ENCODE measurements at regions not wholly inside any gene's neighbourhood (a gene's known extent, or its start where the extent isn't known, plus 50 kb on each side); places are given as distances from the start of the nearest gene placed in this dataset.

DNA sequence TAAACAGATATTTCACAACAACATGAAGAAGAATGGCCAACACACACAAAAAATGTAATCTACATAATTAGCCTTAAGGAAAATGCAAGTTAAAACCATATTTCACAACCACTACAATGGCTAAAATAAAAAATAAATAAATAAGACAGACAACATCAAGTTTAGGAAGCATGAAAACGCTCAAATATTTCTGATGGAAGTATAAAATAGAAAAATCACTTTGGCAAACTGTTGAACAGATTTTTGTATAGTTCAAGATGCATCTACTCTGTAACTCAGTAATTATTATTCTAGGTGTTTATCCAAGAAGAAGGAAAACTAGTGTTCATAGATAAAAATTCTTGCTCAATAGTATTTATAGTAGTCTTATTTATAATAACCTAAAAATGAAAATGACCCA is 1410.1 kb upstream of the ADGRB3 start:
- TF ChIP-seq, protein P1, sequence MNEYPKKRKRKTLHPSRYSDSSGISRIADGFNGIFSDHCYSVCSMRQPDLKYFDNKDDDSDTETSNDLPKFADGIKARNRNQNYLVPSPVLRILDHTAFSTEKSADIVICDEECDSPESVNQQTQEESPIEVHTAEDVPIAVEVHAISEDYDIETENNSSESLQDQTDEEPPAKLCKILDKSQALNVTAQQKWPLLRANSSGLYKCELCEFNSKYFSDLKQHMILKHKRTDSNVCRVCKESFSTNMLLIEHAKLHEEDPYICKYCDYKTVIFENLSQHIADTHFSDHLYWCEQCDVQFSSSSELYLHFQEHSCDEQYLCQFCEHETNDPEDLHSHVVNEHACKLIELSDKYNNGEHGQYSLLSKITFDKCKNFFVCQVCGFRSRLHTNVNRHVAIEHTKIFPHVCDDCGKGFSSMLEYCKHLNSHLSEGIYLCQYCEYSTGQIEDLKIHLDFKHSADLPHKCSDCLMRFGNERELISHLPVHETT (CRISPR knock-in tag; conservative IDR thresholded peaks at IDR 0.05 in 1 of 2, IDR thresholded peaks at IDR 0.05 in 1 of 2), result no peak
- TF ChIP-seq PCBP2 (IDR thresholded peaks at IDR 0.05; ENCODE audit: low read depth, low read length, poor library complexity, severe bottlenecking) (no peak), NFRKB (IDR thresholded peaks at IDR 0.05; ENCODE audit: low read depth) (no peak), TAF15 (IDR thresholded peaks at IDR 0.05; ENCODE audit: low read depth, low read length) (no peak), DEAF1 (CRISPR knock-in tag; IDR thresholded peaks at IDR 0.05) (no peak), CEBPB (tag; IDR thresholded peaks at IDR 0.05) (no peak), EZH2 (IDR thresholded peaks at IDR 0.05; ENCODE audit: borderline replicate concordance, low read depth, low read length) (no peak), POLR2A (conservative IDR thresholded peaks at IDR 0.05) (no peak), PRPF4 (IDR thresholded peaks at IDR 0.05; ENCODE audit: insufficient read depth, low read depth, low read length, poor library complexity, severe bottlenecking) (no peak), MEIS2 (IDR thresholded peaks at IDR 0.05; ENCODE audit: partially characterized antibody) (no peak), CREB1 (IDR thresholded peaks at IDR 0.05) (no peak), CREB1 (CRISPR knock-in tag; IDR thresholded peaks at IDR 0.05) (no peak)
- TF ChIP-seq, protein P2, sequence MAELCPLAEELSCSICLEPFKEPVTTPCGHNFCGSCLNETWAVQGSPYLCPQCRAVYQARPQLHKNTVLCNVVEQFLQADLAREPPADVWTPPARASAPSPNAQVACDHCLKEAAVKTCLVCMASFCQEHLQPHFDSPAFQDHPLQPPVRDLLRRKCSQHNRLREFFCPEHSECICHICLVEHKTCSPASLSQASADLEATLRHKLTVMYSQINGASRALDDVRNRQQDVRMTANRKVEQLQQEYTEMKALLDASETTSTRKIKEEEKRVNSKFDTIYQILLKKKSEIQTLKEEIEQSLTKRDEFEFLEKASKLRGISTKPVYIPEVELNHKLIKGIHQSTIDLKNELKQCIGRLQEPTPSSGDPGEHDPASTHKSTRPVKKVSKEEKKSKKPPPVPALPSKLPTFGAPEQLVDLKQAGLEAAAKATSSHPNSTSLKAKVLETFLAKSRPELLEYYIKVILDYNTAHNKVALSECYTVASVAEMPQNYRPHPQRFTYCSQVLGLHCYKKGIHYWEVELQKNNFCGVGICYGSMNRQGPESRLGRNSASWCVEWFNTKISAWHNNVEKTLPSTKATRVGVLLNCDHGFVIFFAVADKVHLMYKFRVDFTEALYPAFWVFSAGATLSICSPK (IDR thresholded peaks at IDR 0.05; ENCODE audit: borderline replicate concordance), result no peak
- TF ChIP-seq, protein P3, sequence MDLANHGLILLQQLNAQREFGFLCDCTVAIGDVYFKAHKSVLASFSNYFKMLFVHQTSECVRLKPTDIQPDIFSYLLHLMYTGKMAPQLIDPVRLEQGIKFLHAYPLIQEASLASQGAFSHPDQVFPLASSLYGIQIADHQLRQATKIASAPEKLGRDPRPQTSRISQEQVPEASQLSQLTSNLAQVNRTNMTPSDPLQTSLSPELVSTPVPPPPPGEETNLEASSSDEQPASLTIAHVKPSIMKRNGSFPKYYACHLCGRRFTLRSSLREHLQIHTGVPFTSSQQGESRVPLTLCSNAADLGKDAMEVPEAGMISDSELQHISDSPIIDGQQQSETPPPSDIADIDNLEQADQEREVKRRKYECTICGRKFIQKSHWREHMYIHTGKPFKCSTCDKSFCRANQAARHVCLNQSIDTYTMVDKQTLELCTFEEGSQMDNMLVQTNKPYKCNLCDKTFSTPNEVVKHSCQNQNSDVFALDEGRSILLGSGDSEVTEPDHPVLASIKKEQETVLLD (IDR thresholded peaks at IDR 0.05), result no peak
- TF ChIP-seq, protein P4, sequence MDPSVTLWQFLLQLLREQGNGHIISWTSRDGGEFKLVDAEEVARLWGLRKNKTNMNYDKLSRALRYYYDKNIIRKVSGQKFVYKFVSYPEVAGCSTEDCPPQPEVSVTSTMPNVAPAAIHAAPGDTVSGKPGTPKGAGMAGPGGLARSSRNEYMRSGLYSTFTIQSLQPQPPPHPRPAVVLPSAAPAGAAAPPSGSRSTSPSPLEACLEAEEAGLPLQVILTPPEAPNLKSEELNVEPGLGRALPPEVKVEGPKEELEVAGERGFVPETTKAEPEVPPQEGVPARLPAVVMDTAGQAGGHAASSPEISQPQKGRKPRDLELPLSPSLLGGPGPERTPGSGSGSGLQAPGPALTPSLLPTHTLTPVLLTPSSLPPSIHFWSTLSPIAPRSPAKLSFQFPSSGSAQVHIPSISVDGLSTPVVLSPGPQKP (CRISPR knock-in tag; IDR thresholded peaks at IDR 0.05), result no peak

Data from K562 (cell line).